Right lobe of liver (tissue), 4 donors: ENCODE measurements at regions not wholly inside any gene's neighbourhood (a gene's known extent, or its start where the extent isn't known, plus 50 kb on each side); places are given as distances from the start of the nearest gene placed in this dataset.

Source experiments
- POLR2A ChIP-seq: fragments of 450-650 bp; IDR thresholded peaks from one replicate; pipeline ENCODE4 v1.6.1; 2017; ENCODE audit warnings: antibody characterized with exemption, mild to moderate bottlenecking
- TF ChIP-seq, protein P1 (sequence below), 4 donors: fragments of 200-600 bp in 3 of 4; fragments of 450-650 bp in 1 of 4; IDR thresholded peaks; one replicate each; pipeline versions ENCODE4 v1.5.1 to v1.8.0; 2016 to 2022; ENCODE audit warnings: antibody characterized with exemption in 4 of 4, mild to moderate bottlenecking in 2 of 4
- donor health status: DM: no; HTN: no; CAD: no.
- donor health status: DM: no; HTN: no; CAD: no.
- donor health status: DM: no; HTN: yes; CAD: no.

DNA sequence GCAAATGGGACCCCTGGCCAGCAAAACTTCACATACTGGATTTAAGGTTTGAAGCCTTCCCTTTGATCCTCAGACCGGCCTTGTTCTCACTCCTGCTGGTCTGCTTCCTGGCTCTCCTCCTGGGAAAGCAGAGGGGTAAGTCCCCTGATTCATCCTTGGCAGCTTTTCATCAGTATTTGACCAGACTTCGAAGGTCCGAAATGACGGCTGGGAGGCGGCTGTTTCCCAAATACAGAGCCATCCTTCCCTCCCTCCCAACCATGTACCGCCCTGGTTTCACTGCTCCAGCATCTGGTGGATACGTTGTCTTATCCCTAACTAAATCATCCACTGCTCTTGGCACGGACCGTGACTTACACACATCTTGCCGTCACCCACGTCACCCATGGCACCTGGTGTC is 265.5 kb downstream of the BCOR start:
- TF ChIP-seq, protein P1, sequence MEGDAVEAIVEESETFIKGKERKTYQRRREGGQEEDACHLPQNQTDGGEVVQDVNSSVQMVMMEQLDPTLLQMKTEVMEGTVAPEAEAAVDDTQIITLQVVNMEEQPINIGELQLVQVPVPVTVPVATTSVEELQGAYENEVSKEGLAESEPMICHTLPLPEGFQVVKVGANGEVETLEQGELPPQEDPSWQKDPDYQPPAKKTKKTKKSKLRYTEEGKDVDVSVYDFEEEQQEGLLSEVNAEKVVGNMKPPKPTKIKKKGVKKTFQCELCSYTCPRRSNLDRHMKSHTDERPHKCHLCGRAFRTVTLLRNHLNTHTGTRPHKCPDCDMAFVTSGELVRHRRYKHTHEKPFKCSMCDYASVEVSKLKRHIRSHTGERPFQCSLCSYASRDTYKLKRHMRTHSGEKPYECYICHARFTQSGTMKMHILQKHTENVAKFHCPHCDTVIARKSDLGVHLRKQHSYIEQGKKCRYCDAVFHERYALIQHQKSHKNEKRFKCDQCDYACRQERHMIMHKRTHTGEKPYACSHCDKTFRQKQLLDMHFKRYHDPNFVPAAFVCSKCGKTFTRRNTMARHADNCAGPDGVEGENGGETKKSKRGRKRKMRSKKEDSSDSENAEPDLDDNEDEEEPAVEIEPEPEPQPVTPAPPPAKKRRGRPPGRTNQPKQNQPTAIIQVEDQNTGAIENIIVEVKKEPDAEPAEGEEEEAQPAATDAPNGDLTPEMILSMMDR (IDR thresholded peaks at IDR 0.05): no peak
- no peak for TF ChIP-seq POLR2A
